ENCODE measurements at regions not wholly inside any gene's neighbourhood (a gene's known extent, or its start where the extent isn't known, plus 50 kb on each side); places are given as distances from the start of the nearest gene placed in this dataset.
"Not testable (repeated sequence)": the region's sequence is repeated elsewhere in the genome, so short reads cannot be mapped to it uniquely, and the experiment has no call there.

DNA sequence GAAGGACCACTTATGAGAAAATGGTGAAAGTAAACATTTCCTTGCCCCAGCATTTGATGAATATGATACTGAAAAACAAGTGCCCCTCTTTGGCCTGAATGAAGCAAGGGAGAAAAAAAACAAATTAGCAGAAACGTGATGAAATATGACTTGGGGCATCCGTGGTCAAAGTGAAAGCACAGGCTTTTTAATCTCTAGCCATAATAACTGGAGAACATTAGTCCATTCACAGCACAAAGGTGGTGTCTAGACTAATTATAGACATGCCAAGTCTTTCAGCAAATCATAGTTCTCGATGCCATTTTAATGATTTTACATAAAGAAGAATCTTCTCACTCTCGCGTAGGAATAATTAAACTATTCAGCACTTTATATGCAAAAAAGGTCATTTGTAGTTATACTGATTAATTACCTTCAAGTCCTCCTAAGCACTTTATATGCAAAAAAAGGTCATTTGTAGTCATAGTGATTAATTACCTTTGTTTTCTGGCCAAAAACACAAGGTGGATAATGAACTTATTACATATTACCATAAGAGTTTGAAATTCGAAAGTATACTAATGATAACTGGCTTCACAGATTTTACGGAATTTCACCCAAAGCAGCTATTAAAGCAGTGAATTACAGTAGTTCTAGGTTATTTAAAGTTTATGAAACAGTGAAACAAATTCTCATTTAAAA, 121.6 kb downstream of the ZNF22 start:
- DNase-seq: not testable (repeated sequence)

- DNase-seq: no peak
Observed at GRCh38 chr10:45135443-45136198, 134.9 kb downstream of the ZNF22 start.

- DNase-seq: no peak
Observed at GRCh38 chr10:45136256-45136655, 135.5 kb downstream of the ZNF22 start.

DNA sequence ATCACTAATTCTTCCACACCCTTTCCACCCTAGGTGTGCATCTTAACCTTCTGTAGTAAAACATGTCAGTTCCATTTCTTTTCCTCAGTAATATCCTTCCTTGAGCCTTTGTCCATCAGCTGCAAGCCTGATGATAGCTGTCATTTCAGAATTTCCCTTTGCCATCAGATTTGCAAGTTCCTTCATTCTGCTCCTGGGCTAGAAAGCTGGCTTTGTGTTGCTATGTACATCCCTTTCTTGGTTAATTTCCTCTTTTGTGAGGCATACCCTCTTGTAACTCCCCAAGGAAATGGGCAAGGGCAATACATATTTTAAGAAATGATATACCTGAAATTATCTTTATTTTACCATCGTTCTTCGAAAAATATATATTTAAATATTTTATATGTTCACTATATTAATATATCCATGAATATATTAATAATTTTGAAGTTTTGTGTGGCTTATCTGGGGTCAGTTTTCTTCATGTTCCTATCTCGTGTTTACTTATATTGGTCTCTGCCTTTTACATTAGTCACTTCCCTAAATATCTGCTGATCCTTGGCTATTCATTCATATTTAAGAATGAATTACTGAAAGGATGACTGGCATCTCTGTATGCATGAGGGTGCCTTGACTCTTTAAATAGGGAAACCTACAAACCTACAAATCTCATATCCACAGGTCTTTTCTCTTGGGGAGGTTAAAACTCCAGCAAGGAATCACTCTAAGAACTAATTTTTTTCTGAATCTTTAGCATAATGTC, 143.8 kb downstream of the ZNF22 start:
- no peak for DNase-seq

DNA sequence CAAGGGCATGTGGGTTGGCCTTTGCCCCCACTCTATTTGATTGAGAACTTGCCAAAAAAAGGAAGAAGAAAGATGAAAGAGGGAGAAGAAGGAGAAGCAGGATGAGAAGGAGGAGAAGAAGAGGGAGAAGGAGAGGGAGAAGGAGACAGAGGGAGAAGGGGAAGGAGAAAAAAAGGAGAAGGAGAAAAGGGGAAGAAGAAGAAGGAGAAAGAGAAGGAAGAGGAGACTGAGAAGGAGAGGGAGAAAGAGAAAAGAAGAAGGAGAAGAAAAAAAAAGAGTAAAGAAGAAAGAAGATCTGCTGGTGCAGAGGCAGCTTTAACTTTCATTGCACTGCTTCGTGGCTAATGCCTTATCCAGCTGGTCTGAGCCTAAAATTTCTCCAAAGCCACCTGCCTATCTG, 144.4 kb downstream of the ZNF22 start:
- not testable (repeated sequence) for DNase-seq

DNA sequence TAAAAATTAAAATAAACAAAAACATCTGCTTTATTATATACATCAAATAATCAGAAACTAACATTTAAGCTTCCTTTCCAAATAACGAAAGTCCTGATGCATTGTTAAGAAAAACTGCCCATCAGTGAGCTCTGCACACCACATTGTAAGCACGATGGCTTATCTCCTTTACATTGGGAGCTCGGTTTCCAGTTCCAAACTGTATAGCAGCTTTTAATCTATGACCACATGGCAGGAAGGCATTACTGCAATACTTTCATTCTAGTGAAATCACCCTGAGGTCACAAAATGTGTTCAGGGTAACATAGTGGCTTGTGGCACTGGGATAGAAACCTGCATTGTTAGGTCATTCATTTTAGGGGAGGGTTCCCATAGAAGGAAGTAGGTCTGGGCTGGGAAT, 146.3 kb downstream of the ZNF22 start:
- no peak for DNase-seq

DNA sequence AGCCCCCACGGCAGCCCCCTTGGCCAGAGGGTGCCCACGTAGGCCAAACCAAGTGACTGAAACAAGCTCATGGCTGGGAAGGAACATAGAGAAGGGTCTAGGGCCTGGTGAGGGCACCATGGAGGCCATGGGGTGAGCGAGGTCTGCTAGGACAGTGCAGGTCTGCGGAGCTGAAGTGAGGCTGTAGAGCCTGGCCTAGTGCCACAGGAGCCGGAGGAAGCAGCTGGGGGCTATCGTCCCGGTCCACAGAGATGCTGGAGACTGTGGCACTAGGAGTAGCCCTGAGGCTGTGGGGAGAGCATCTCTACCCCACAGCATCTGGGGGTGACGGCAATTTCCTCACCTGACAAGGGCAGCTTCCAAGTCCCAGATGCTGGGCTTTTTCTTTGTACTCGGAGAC, 150.3 kb downstream of the ZNF22 start:
- no peak for DNase-seq

DNA sequence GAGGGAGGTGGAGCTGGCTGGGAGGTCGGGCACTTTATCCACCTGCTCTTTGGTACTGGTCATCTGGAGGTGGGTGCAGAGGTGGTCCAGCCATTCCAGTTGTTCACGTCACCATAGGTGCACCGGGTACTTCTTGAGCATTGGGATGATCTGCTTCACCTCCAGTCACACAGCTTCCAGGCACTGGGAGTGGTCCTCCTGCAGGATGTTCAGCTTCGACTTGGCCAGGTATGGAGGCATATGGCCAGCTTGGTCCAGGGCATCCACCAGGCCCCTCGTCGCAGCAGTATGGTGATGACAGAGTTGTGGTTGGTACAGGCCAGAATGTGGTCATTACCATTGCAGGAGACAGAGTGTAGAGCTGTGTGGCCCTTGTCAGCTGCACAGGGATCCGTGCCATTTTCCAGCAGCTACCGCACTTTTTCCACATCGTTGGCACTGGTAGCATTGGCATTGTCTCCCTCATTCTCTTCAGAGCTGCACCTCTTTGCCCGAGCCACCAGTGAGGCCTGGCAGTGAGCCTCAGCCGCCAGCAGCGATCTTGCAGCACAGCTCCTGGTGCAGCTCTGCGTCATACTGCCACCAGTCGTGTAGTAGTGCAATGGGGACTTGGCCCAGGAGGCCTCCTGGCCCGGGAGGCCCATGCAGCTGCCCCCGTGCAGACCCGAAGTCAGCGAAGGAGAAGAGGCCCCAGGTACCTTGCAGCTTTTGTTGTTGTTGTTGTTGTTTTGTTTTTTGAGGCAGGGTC, 150.9 kb downstream of the ZNF22 start:
- no peak for DNase-seq

DNA sequence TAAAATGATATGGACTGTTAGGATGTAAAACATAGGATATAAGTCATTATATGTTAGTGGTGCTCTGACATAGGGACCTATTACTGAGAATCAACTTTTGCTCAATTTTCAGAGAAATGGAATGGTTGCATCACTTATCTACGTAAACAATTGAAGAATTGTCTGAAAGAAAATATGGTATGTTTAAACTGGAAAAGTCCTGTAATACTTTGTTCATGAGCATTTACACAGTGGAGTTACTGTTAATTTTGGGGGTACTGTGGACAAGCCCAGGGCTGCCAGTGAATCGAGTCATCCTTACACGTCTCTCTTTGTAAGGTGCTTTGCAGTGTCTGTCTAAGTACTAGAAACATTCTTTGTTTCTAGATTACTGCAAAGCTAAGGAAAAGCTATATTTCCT, 152.0 kb downstream of the ZNF22 start:
- DNase-seq: no peak

GRCh38 chr10:45154502-45154901, 153.8 kb downstream of the ZNF22 start:
- DNase-seq: no peak

GRCh38 chr10:45155784-45156183, 155.1 kb downstream of the ZNF22 start:
- DNase-seq: no peak

DNA sequence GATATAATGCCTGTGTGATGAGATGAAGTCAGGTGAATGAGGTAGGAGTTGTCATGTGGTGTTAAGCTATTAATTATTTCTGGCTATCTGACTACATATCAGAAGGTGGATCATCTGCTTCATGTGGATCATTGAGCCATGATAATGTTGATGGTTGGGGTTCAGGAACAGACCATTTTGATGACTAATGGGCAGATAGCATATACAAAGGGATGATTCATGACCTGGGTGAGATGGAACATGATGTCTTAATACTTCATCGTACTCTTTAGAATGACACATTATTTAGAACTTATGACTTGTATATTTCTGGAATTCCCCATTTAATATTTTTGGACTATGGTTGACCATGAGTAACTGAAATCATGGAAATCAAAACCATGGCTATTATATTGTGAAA, 155.1 kb downstream of the OR13A1 start:
- DNase-seq: peak; percentile 1

GRCh38 chr10:45163315-45163975, 152.0 kb downstream of the OR13A1 start:
- DNase-seq: no peak

DNA sequence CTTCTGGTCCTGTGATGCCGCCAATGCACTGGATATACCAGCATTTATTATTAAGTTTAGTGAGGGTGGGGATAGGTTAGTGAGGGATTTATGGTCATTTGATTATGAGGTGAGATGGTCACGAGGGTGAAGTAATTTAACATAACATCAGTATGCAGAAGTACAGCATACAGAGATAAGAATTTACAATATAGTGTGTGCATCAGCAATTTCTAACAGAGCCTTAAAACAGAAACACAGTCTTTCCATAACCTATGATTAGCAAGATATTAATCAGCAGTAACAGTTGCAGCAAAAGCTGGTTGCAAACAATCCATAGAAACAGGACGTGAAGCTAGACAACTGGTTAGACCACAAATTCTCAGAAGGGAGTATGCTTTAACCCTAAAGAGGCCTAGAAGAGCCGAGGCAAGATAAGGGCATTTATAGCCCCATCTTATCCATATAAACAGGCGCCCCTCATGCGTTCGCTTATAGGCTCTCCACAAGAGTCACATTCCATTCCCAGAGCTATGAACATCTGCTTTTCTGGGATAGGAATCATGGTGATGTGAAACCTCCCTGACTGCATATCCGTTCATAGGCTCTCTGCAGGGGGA, 139.8 kb downstream of the OR13A1 start:
- not testable (repeated sequence) for DNase-seq

DNA sequence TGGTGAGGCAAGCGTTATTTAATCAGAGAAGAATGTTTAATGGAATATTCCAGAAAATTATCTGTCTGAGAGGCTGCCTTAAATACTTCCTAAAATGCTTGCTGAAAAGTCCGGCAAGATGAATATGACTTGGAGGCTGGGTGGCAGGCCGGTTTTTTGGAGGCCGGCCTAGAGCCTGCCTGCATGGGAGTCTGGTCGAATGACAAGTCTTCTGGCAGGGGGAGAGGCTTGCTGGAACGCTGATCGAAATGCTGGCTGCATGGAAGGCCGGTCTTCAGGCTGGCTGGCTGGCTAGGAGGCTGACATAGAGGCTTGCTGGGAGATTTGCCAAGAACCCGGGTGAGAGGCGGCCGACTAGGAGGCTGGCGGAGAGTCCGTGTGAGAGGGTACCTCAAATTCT, 135.7 kb downstream of the OR13A1 start:
- DNase-seq: no peak

DNA sequence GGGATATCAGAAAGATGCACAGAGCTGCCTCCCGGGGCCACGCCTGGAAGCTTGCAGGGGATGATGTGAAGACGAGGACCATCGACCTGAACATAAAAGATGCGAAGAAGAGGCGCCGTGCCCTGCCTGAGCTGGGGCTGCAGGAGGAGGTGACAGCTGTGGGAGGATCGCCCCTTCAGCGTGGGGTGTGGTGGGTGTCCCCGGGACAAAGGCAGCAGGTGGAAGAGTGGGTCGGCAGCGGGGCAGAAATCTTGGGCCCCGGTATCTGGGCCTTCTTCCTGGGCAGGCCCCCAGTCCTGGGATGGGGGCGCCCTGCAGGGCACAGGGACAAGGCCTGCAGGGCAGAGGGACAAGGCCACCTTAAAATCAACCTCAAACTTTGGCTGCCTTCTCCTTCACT, 134.9 kb downstream of the OR13A1 start:
- DNase-seq: no peak

DNA sequence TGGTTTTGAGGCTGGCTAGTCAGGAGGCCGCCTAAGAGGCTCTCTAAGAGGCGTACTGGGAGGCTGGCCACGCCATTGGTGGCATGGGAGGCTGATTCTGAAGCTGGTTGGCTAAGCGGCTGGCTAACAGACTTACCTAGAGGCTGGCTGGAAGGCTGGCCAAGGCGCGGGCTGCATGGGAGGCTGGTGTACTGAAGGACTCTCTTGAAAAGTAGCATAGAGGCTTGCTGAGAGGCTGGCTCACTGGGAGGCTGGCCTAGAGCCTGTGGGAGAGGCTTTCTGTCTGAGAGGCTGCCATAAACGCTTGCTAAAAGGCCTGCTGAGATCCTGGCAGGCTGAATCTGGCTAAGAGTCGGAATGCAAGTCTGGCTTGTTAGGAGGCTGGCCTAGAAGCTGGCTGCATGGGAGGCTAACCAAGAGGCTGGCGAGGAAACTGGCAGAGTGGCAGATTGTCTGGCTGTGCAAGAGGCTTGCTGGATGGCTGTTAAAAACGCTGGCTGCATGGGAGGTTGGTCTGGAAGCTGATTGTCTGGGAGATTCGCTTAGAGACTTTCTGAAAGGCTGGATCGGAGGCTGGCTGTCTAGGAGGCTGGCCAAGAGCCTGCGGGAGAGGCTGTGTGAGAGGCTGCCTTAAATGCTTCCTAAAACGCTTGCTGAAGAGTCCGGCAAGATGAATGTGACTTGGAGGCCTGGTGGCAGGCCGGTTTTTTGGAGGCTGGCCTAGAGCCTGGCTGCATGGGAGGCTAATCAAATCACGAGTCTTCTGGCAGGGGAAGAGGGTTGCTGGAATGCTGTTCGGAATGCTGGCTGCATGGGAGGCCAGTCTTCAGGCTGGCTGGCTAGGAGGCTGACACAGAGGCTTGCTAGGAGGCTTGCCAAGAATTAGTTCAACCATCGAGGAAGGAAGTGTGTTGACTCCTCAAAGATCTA, 134.2 kb downstream of the OR13A1 start:
- peak; percentile 36 for DNase-seq

DNA sequence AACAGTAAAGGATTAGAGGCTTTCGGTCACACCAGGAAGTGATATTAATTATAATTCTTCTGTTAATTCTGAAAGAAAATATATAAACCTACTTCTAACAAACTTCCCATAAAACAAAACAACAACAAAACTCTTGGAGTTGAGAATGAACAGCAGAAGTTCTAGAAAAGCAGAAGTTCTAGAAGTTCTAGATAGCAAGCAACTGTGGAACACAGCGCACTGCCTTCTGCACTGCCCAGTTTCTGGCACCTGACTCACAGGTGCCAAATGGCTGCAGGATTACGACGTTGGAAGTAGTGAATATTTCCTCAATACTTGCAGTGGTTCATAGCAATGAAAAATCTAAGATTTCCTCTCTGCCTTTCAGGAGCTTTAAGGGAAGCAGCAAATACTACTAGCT, 132.2 kb downstream of the OR13A1 start:
- no peak for DNase-seq

GRCh38 chr10:45197816-45198485, 117.5 kb downstream of the OR13A1 start:
- no peak for DNase-seq
